ACC112 (cell line): ENCODE measurements at regions not wholly inside any gene's neighbourhood (a gene's known extent, or its start where the extent isn't known, plus 50 kb on each side); places are given as distances from the start of the nearest gene placed in this dataset.

Source experiments
- H2AFZ ChIP-seq: fragments of 200-600 bp; sonication (generic); one replicate; pipeline ENCODE4 v1.6.0; 2017; ENCODE audit warnings: antibody characterized with exemption, low read length; ENCODE audit not compliant: unreplicated experiment
- H3K27ac ChIP-seq: fragments of 200-600 bp; sonication (generic); 2 replicates; pipeline ENCODE4 v1.5.1; 2014; ENCODE audit warnings: low read depth, mild to moderate bottlenecking, antibody characterized with exemption, low read length, moderate library complexity
- H3K27me3 ChIP-seq: fragments of 200-600 bp; sonication (generic); 2 replicates; pipeline ENCODE4 v1.6.1; 2014; ENCODE audit warnings: mild to moderate bottlenecking, antibody characterized with exemption, low read length, moderate library complexity, mixed read lengths; ENCODE audit not compliant: insufficient read depth
- H3K36me3 ChIP-seq: fragments of 200-600 bp; sonication (generic); 2 replicates; pipeline ENCODE4 v1.6.1; 2016; ENCODE audit warnings: mild to moderate bottlenecking, antibody characterized with exemption, low read length, moderate library complexity, mixed read lengths; ENCODE audit not compliant: insufficient read depth
- H3K4me1 ChIP-seq: fragments of 200-600 bp; sonication (generic); one replicate; pipeline ENCODE4 v1.6.1; 2016; ENCODE audit warnings: low read length, mixed read lengths; ENCODE audit not compliant: insufficient read depth, unreplicated experiment, control insufficient read depth
- H3K4me3 ChIP-seq: fragments of 200-600 bp; sonication (generic); 2 replicates; pipeline ENCODE4 v1.5.1; 2014; ENCODE audit warnings: mild to moderate bottlenecking, low read depth, low read length
- H3K79me2 ChIP-seq: fragments of 200-600 bp; sonication (generic); one replicate; pipeline ENCODE4 v1.6.0; 2016; ENCODE audit warnings: low read length; ENCODE audit not compliant: control insufficient read depth, unreplicated experiment, insufficient read depth

DNA sequence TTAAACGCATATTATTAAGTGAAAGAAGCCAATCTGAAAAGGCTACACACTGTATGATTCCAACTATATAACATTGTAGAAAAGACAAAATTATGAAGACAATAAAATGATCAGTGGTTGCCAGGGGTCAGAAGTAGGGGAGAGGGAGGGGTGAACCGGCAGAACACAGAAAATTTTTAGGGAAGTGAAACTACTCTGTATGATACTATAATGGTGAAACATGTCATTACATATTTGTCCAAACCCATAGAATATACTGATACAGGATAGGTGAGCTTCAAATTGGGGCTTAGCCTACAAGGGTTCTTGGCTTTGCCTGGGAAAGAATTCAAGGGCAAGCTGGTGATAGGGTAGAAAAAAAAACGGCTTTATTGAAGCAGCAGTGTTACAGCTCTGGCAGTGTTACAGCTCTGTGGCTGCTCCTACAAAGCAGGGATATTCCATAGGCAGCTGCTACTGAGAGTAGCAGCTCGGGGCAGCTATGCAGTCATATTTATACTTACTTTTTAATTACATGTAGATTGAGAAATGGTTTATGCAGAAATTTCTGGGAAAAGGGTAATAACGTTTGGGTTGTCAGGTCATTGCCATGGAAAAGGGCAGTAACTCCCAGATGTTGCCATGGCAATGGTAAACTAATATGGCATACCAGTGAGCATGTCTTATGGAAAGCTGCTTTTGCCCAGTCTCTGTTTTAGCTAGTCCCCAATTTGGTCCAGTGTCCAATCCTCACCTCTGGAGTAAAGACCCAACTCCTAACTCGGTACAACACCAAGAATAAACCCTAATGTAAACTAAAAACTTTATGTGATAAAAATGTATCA, 125.1 kb upstream of the SLC25A36 start:
- Histone ChIP-seq H3K27ac (no peak overlapping the region), H3K4me1 (no peaks in the 10 kb centered on the region), H2AFZ (no peak overlapping the region), H3K4me3 (no peak overlapping the region), H3K79me2 (no peaks in the 10 kb centered on the region), H3K36me3 (no peaks in the 10 kb centered on the region), H3K27me3 (no peaks in the 10 kb centered on the region)

DNA sequence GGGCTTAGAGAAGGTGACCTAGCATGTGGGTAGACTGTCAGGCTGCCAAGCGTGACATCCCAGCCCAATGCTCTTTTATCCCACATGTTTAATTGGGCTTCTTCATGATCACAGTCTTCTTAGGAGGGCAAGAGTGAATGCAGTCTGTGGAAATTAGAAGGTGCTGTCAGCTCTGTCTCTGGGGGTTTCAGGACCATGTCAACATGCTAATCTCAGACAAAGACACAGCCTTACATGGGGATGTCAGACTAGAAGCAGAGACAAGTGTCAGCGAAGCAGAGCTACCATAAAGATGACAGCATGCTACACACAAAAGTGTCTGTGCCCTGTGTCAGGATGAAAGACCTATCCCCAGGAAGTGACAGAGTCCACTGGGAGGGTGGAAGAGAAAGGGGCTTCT, 120.1 kb upstream of the SLC25A36 start:
- no peaks in the 10 kb centered on the region for H3K36me3 ChIP-seq
- H3K79me2 ChIP-seq = no peaks in the 10 kb centered on the region
- H2AFZ ChIP-seq = no peak overlapping the region
- no peaks in the 10 kb centered on the region for H3K4me1 ChIP-seq
- no peak overlapping the region for H3K4me3 ChIP-seq
- no peak overlapping the region for H3K27ac ChIP-seq
- no peaks in the 10 kb centered on the region for H3K27me3 ChIP-seq

DNA sequence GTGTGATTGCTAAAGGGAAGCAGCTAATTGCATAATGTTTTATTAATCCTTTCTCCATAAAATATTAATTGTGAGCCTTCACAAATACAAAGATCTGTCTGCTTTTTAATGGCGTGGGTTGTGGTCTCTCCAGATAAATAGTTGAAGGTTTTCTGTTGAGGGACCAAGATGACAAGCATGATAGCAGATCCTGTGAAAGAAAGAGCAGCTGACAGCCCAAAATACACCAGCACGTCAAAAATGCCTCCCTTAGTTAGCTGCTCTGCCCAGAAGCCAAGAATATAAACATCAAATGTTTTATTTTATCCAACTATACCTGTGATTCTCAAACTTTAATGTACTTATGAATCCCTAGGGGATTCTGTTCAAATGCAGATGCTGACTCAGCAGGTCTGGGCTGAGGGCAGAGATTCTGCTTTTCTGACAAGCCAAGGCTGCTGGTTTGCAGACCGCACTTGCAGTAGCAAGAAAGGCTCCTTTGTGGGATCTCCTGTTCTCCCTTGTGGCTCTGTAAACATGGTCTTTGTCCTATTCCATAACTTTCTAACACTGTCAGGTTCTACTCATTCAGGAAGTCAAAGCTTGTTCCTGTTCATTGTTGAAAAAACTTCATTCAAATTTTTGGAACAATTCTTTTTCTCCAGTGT, 119.1 kb upstream of the SLC25A36 start:
- H3K27ac ChIP-seq = no peak overlapping the region
- H3K4me3 ChIP-seq = no peak overlapping the region

DNA sequence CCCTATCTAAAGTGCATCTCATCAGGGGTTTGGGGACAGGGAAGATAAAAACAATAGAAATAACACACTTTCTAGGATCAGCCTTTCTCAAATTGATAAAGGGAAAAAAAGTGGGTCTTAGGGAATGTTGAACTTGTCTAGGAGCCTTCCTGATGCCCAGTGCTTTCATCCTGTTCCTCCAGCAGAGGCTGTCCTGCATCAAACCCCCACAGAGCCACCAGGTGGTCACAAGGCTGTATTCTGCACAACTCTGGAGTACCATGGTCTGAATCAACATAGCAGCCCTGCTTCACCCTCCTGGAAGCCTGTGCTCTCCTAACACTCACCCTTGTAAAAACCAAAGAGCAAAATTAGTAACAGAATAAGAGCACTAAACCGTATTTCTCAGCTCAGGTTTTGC, 118.5 kb upstream of the SLC25A36 start:
- Histone ChIP-seq H3K4me1 (no peaks in the 10 kb centered on the region), H3K27ac (no peak overlapping the region), H3K4me3 (no peak overlapping the region), H3K27me3 (no peaks in the 10 kb centered on the region), H3K79me2 (no peaks in the 10 kb centered on the region), H2AFZ (no peak overlapping the region), H3K36me3 (no peaks in the 10 kb centered on the region)

More for the DNA sequence above, 119.1 kb upstream of the SLC25A36 start:
- Histone ChIP-seq H3K79me2 (no peaks in the 10 kb centered on the region), H3K27me3 (no peaks in the 10 kb centered on the region), H3K36me3 (no peaks in the 10 kb centered on the region), H3K4me1 (no peaks in the 10 kb centered on the region), H2AFZ (no peak overlapping the region)

DNA sequence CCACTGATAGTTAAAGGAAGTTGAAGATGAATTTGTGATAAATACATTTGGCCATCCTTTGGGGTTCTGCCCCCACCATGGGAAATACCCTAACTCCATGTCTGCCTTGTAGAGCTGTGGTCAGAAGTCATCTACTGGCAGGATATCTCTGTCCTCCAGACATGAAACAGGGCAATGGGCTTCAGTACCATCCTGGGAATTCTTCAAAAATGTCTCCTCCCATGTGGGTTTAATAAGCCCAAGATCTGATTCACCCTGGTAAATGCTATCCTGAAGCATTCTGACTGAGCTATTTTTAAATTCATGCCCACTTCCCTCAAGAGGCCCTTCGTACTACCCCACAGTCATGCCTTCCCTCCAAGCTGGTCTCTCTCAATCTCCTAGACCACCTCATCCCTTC, 113.7 kb upstream of the SLC25A36 start:
- H3K4me3 ChIP-seq = no peak overlapping the region
- no peak overlapping the region for H2AFZ ChIP-seq
- no peaks in the 10 kb centered on the region for H3K27me3 ChIP-seq
- no peaks in the 10 kb centered on the region for H3K36me3 ChIP-seq
- H3K4me1 ChIP-seq = no peaks in the 10 kb centered on the region
- H3K27ac ChIP-seq = no peak overlapping the region
- H3K79me2 ChIP-seq = no peaks in the 10 kb centered on the region

DNA sequence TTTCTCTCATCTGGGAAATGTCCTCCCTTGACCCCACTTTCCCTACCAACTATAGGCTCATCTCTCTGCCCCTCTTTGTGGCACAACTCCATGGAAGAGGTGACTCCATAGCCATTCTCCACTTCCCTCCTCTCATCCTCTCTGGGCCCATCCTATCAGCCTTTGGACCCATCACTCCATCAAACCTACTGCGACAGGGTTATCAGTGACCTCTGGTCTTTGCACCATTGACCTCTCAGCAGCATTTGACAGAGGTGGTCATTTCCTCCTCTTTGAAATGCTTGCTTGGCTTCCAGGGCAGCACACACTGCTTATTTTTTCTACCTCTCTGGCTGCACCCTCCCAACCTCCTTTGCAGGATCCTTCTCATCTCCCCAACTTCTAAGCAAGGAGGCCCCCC, 113.1 kb upstream of the SLC25A36 start:
- Histone ChIP-seq H3K27ac (no peak overlapping the region), H3K36me3 (no peaks in the 10 kb centered on the region), H2AFZ (no peak overlapping the region), H3K79me2 (no peaks in the 10 kb centered on the region), H3K4me1 (no peaks in the 10 kb centered on the region), H3K27me3 (no peaks in the 10 kb centered on the region), H3K4me3 (no peak overlapping the region)

DNA sequence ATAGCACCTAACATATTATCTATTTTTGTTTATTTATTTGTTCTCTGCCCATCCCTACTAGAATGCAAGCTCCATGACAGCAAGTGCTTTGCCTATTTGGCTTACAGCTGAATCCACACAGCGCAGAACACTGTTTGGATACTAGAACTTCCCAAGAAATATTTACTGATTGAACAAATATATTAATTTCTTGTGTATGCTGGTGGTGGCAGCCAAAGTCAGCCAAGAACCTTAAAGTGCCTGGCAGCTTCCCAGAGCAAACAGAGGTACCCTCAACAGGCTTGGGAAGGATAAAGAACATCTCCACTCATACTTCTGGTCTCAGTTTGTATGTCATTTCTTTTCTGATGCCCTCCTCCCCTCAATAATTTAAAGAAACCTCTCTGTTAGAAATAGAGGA, 111.8 kb upstream of the SLC25A36 start:
- no peaks in the 10 kb centered on the region for H3K4me1 ChIP-seq
- no peaks in the 10 kb centered on the region for H3K79me2 ChIP-seq
- H2AFZ ChIP-seq = no peak overlapping the region
- no peaks in the 10 kb centered on the region for H3K27me3 ChIP-seq
- H3K27ac ChIP-seq = no peak overlapping the region
- no peak overlapping the region for H3K4me3 ChIP-seq
- H3K36me3 ChIP-seq = no peaks in the 10 kb centered on the region

DNA sequence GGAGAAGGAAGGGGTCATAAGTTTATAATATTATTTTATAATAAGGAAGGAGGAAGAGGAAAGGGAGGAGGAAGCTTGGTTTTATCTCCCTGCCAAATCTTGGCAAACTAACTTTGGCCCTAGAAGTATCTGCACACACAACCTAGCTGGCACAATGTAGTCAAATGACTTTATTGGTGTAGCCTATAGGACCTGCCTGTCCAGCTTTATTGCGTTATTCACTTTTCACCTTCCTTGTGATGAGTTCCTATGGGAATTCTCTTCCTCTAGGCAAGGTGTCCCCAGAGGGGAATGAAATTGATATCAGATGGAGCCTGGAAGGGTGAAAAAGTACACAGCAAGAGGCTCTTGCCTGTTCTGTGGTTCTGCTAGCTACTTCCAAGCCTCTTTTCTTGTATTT, 111.2 kb upstream of the SLC25A36 start:
- Histone ChIP-seq H3K27me3 (no peaks in the 10 kb centered on the region), H3K4me3 (no peak overlapping the region), H3K79me2 (no peaks in the 10 kb centered on the region), H3K27ac (no peak overlapping the region), H3K36me3 (no peaks in the 10 kb centered on the region), H2AFZ (no peak overlapping the region), H3K4me1 (no peaks in the 10 kb centered on the region)

DNA sequence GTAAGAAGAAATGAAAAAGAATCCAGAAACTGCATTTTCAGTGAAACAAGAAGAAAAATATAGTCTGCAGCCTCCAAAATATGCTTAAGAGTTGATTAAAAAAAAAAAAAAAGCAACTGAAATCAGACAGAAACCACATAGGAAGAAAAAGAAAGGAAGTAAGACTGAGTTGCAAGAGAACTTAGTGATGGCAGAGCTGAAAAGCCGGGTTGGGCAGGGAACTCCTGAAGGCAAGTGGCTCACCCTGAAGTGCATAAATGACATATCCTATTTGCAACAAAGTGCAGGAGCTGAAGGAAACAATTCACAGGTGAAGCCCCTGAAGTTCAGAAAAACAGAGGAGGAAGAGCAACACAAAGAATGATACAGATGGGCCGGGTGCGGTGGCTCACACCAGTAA, 108.8 kb upstream of the SLC25A36 start:
- Histone ChIP-seq H3K36me3 (no peaks in the 10 kb centered on the region), H3K27ac (no peak overlapping the region), H3K4me3 (no peak overlapping the region), H3K79me2 (no peaks in the 10 kb centered on the region), H3K4me1 (no peaks in the 10 kb centered on the region), H3K27me3 (no peaks in the 10 kb centered on the region), H2AFZ (no peak overlapping the region)

DNA sequence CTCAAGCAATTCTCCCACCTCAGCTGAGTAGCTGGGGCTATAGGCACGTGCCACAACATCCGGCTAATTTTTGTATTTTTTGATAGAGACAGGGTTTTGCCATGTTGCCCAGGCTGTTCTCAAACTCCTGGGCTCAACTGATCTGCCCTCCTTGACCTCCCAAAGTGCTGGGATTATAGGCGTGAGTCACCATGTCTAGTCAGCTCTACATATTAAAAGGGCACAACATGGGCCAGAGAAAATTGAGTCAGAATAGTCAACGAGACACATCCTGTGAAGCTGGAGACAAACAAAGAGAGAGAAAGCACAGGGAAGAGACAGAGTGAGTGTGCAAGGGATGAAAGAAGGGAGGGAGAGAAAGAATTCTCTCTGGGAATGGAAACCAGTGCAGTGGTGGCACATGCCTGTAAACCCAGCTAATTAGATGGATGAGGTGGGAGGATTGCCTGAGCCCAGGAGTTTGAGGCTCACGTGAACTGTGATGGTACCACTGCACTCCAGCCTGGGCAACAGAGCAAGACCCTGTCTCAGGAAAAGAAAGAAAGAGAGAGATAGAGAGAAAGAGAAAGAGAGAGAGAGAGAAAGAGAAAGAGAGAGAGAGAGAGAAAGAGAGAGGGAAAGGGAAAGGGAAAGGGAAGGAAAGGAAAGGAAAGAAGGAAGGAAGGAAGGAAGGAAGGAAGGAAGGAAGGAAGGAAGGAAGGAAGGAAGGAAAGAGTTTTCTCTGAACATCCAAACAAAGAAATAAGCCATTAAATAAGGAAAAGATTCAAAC, 107.2 kb upstream of the SLC25A36 start:
- Histone ChIP-seq H3K36me3 (no peaks in the 10 kb centered on the region), H2AFZ (no peak overlapping the region), H3K4me1 (no peaks in the 10 kb centered on the region), H3K79me2 (no peaks in the 10 kb centered on the region), H3K27me3 (no peaks in the 10 kb centered on the region), H3K4me3 (no peak overlapping the region), H3K27ac (no peak overlapping the region)
